WTC11 (cell line): ENCODE measurements at regions not wholly inside any gene's neighbourhood (a gene's known extent, or its start where the extent isn't known, plus 50 kb on each side); places are given as distances from the start of the nearest gene placed in this dataset.

ENCODE experiments used
- ATF2 ChIP-seq: sonication (generic); formaldehyde crosslinking; IDR thresholded peaks from 2 replicates; pipeline ENCODE4 v1.8.1; 2022; ENCODE audit warnings: low read depth, missing genetic modification reagents, borderline replicate concordance
- ATF3 ChIP-seq: sonication (generic); formaldehyde crosslinking; conservative IDR thresholded peaks from 2 replicates; pipeline ENCODE4 v1.8.1; 2022; ENCODE audit warnings: mild to moderate bottlenecking, missing genetic modification reagents
- CBFB ChIP-seq: sonication (generic); formaldehyde crosslinking; IDR thresholded peaks from 2 replicates; pipeline ENCODE4 v1.8.1; 2022; ENCODE audit warnings: mild to moderate bottlenecking, low read depth, missing genetic modification reagents
- CTCF ChIP-seq: fragments of 200-600 bp; IDR thresholded peaks from 2 replicates; pipeline ENCODE4 v1.8.0; 2022; ENCODE audit warnings: antibody characterized with exemption
- ELF4 ChIP-seq: sonication (generic); formaldehyde crosslinking; IDR thresholded peaks from 2 replicates; pipeline ENCODE4 v1.8.1; 2022; ENCODE audit warnings: low read depth, mild to moderate bottlenecking, moderate library complexity, missing genetic modification reagents
- PRDM15 ChIP-seq: sonication (generic); formaldehyde crosslinking; IDR thresholded peaks from 2 replicates; pipeline ENCODE4 v1.8.0; 2022; ENCODE audit warnings: missing genetic modification reagents
- ZBTB21 ChIP-seq: sonication (generic); formaldehyde crosslinking; IDR thresholded peaks from 2 replicates; pipeline ENCODE4 v1.8.1; 2023; ENCODE audit warnings: mild to moderate bottlenecking, missing genetic modification reagents, borderline replicate concordance

GRCh38 chr1:17998889-17999288 is 108.7 kb upstream of the IGSF21 start:
- TF ChIP-seq ATF3 (CRISPR knock-in tag) (no peak), CTCF (no peak), ATF2 (CRISPR knock-in tag) (no peak), PRDM15 (CRISPR knock-in tag) (no peak), ZBTB21 (no peak), ELF4 (CRISPR knock-in tag) (no peak), CBFB (no peak)
